ENCODE measurements at regions not wholly inside any gene's neighbourhood (a gene's known extent, or its start where the extent isn't known, plus 50 kb on each side); places are given as distances from the start of the nearest gene placed in this dataset.

DNA sequence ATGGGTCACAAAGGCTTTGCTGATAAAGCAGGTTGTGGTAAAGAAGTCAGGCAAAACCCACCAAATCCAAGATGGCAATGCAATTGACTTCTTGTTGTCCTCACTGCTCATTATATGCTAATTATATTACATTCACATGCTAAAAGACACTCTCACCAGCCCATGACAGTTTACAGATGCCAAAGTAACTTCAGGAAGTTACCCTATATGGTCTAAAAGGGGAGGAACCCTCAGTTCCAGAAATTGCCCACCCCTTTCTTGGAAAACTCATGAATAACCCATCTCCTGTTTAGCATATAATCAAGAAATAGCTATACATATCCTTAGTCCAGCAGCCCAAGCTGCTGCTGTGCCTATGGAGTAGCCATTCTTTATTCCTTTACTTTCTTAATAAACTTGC is 501.1 kb downstream of the MEI4 start:
- no peak for DNase-seq
- H3K4me3 ChIP-seq (ENCODE audit: low read depth, low read length) = no peak overlapping the region
- H3K27me3 ChIP-seq (replicated peaks) = no peaks in the 10 kb centered on the region
- TF ChIP-seq, protein P1, sequence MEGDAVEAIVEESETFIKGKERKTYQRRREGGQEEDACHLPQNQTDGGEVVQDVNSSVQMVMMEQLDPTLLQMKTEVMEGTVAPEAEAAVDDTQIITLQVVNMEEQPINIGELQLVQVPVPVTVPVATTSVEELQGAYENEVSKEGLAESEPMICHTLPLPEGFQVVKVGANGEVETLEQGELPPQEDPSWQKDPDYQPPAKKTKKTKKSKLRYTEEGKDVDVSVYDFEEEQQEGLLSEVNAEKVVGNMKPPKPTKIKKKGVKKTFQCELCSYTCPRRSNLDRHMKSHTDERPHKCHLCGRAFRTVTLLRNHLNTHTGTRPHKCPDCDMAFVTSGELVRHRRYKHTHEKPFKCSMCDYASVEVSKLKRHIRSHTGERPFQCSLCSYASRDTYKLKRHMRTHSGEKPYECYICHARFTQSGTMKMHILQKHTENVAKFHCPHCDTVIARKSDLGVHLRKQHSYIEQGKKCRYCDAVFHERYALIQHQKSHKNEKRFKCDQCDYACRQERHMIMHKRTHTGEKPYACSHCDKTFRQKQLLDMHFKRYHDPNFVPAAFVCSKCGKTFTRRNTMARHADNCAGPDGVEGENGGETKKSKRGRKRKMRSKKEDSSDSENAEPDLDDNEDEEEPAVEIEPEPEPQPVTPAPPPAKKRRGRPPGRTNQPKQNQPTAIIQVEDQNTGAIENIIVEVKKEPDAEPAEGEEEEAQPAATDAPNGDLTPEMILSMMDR (IDR thresholded peaks at IDR 0.05; ENCODE audit: low read depth, low read length, missing control alignments) = no peak
- in situ Hi-C loops (cut with HindIII; ENCODE audit: low pct_ligation_motif_present, low sequenced_read_pairs) = no loop called here
- no peak overlapping the region for H3K27ac ChIP-seq
- H3K36me3 ChIP-seq (replicated peaks) = no peaks in the 10 kb centered on the region

DNA sequence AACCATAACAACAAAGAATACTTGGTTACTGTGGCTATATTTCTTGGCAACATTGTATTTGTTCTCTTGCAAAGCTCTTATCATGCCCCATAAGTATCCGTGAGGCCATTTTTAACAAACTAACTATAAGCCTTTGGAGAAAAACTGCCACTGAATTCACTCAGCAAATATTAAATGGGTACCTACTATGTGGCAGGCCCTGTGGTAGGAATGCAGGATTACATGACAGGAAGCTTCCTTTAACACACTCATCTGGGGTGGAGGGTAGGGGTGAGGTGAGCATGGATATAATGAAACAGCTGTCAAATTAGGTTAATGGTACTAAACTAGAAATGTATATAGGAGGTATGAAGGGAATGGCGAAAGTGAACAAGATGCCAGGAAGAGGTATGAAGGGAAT is 504.8 kb downstream of the MEI4 start:
- DNase-seq = no peak
- no peaks in the 10 kb centered on the region for H3K27me3 ChIP-seq (replicated peaks)
- in situ Hi-C loops (cut with HindIII; ENCODE audit: low pct_ligation_motif_present, low sequenced_read_pairs) = no loop called here
- H3K36me3 ChIP-seq (replicated peaks) = no peaks in the 10 kb centered on the region
- TF ChIP-seq, protein P1 (IDR thresholded peaks at IDR 0.05; ENCODE audit: low read depth, low read length, missing control alignments) = no peak
- no peak overlapping the region for H3K27ac ChIP-seq
- no peak overlapping the region for H3K4me3 ChIP-seq (ENCODE audit: low read depth, low read length)

DNA sequence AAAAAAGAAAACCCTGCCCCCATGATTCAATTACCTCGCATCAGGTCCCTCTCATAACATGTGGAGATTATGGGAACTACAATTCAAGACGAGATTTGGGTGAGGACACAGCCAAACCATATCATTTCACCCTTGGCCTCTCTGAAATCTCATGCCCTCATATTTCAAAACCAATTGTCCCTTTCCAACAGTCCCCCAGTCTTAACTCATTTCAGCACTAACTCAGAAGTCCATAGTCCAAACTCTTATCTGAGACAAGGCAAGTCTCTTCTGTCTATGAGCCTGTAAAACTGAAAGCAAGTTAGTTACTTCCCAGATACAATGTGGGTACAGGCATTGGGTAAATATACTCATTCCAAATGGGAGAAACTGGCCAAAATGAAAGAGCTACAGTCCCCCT is 536.1 kb downstream of the MEI4 start:
- Histone ChIP-seq H3K36me3 (replicated peaks) (no peaks in the 10 kb centered on the region), H3K27ac (no peak overlapping the region), H3K4me3 (ENCODE audit: low read depth, low read length) (no peak overlapping the region), H3K27me3 (replicated peaks) (no peaks in the 10 kb centered on the region)
- DNase-seq = no peak
- TF ChIP-seq, protein P1 (IDR thresholded peaks at IDR 0.05; ENCODE audit: low read depth, low read length, missing control alignments) = no peak
- in situ Hi-C loops (cut with HindIII; ENCODE audit: low pct_ligation_motif_present, low sequenced_read_pairs) = no loop called here

DNA sequence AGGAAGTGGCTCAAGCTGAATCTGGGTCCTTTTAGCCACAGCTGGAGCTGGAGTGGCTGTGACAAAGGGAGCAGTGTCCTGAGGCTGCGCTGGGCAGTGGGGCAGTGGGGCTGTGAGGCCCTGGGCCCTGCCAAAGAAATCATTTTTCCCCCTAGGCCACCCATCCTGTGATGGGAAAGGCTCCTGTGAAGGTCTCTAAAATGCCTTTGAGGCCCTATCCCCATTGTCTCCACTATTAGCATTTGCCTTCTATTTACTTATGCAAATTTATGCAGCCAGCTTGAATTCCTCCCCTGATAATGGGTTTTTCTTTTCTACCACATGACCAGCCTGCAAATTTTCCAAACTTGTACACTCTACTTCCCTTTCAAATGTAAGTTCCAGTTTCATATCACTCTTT is 539.2 kb downstream of the MEI4 start:
- H3K27me3 ChIP-seq (replicated peaks) = no peaks in the 10 kb centered on the region
- in situ Hi-C loops (cut with HindIII; ENCODE audit: low pct_ligation_motif_present, low sequenced_read_pairs) = no loop called here
- H3K27ac ChIP-seq = no peak overlapping the region
- no peaks in the 10 kb centered on the region for H3K36me3 ChIP-seq (replicated peaks)
- H3K4me3 ChIP-seq (ENCODE audit: low read depth, low read length) = no peak overlapping the region
- DNase-seq = no peak
- TF ChIP-seq, protein P1 (IDR thresholded peaks at IDR 0.05; ENCODE audit: low read depth, low read length, missing control alignments) = no peak

DNA sequence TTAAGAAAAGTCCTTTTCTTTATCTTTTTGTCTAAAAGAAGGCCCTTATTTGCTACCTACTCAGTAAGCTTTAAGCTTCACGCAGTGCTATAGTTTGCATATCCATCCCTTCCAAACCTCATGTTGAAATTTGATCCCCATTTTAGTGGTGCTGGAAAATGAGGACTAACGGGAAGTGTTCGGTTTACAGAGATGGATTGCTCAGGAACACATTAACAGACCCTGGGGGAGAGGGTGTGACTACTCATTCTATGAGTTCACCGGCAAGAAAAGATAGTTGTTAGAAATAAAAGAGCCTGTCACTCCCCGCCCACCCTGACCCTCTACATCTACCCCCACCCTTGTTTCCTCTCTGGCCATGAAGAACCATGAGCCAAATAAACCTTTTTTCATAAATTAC is 546.2 kb downstream of the MEI4 start:
- Histone ChIP-seq H3K27me3 (replicated peaks) (no peaks in the 10 kb centered on the region), H3K36me3 (replicated peaks) (no peaks in the 10 kb centered on the region), H3K27ac (no peak overlapping the region), H3K4me3 (ENCODE audit: low read depth, low read length) (no peak overlapping the region)
- TF ChIP-seq, protein P1 (IDR thresholded peaks at IDR 0.05; ENCODE audit: low read depth, low read length, missing control alignments) = no peak
- in situ Hi-C loops (cut with HindIII; ENCODE audit: low pct_ligation_motif_present, low sequenced_read_pairs) = no loop called here
- no peak for DNase-seq

DNA sequence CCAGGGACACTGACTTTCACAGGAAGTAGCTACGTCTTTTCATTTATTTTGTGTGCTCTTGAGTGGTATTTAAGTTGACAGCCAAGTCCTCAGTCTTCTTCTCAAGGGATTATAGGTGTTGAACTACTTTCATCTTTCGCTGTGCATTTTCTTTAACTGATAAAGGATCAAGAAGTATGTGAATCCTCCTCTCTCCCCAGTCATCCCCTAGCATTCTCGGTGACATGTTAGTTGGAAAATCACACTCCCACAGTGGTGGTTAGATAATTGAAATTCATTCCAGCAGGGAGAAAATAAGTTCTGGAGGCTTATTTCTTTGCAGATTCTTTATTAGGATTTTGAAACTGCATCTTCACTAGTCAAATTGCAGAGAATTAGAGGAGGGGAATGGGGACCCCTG is 569.4 kb downstream of the MEI4 start:
- TF ChIP-seq, protein P1 (IDR thresholded peaks at IDR 0.05; ENCODE audit: low read depth, low read length, missing control alignments) = no peak
- Histone ChIP-seq H3K36me3 (replicated peaks) (no peaks in the 10 kb centered on the region), H3K4me3 (ENCODE audit: low read depth, low read length) (no peak overlapping the region), H3K27ac (no peak overlapping the region), H3K27me3 (replicated peaks) (no peaks in the 10 kb centered on the region)
- in situ Hi-C loops (cut with HindIII; ENCODE audit: low pct_ligation_motif_present, low sequenced_read_pairs) = no loop called here
- no peak for DNase-seq

Measured in brain microvascular endothelial cell (primary cell).